ENCODE measurements at regions not wholly inside any gene's neighbourhood (a gene's known extent, or its start where the extent isn't known, plus 50 kb on each side); places are given as distances from the start of the nearest gene placed in this dataset.

DNA sequence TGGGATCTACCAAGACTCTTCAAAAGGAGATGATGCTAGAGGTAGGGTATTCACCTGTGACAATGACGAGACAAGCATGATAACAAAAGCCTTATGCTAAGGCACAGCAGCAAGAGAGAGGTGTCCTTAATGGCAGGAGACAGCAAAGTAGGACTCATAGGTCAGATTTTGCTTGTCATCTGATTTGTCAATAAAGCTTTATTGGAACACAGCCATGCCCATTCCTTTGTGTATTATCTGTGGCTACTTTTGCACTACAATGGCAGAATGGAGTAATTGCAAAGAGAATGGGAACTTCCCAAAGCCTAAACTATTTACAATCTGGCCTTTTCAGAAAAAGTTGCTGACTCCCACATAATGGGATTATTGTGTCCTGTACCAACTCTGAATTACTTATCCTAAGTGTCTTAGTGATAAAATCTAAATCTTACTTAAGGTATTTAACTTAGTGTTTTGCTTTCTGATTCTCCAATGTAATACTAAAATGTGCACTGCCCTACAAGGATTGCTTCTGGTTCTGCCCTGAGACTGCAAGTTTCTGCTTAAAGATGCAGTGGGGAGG lies 221.6 kb downstream of the CDC5L start:
- no peaks in the 10 kb centered on the region for H3K9me3 Mint-ChIP-seq (ENCODE audit: unreplicated experiment)
- no peak overlapping the region for H3K4me3 Mint-ChIP-seq (ENCODE audit: unreplicated experiment)
- H3K4me1 Mint-ChIP-seq (ENCODE audit: insufficient read depth, unreplicated experiment), result no peaks in the 10 kb centered on the region
- TF ChIP-seq, protein P1, sequence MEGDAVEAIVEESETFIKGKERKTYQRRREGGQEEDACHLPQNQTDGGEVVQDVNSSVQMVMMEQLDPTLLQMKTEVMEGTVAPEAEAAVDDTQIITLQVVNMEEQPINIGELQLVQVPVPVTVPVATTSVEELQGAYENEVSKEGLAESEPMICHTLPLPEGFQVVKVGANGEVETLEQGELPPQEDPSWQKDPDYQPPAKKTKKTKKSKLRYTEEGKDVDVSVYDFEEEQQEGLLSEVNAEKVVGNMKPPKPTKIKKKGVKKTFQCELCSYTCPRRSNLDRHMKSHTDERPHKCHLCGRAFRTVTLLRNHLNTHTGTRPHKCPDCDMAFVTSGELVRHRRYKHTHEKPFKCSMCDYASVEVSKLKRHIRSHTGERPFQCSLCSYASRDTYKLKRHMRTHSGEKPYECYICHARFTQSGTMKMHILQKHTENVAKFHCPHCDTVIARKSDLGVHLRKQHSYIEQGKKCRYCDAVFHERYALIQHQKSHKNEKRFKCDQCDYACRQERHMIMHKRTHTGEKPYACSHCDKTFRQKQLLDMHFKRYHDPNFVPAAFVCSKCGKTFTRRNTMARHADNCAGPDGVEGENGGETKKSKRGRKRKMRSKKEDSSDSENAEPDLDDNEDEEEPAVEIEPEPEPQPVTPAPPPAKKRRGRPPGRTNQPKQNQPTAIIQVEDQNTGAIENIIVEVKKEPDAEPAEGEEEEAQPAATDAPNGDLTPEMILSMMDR (IDR thresholded peaks at IDR 0.05; ENCODE audit: unreplicated experiment), result no peak
- intact Hi-C loops (cut with micrococcal nuclease), result no loop called here
- H3K27me3 Mint-ChIP-seq (ENCODE audit: insufficient read depth, unreplicated experiment), result no peaks in the 10 kb centered on the region
- no TSS peak for BruUV-seq (replicated peaks)
- ChIA-PET CTCF (interaction anchor here (1.4 kb wide), 1 partner anchor 15 kb away, joined by 4 read pairs; no protein-coding TSS in a partner anchor), POLR2A (no interaction called here)
- H3K27ac Mint-ChIP-seq (ENCODE audit: low read depth, unreplicated experiment), result no peak overlapping the region
- no peak for DNase-seq (ENCODE audit: unreplicated experiment)
- H3K36me3 Mint-ChIP-seq (ENCODE audit: insufficient read depth, unreplicated experiment), result no peaks in the 10 kb centered on the region

DNA sequence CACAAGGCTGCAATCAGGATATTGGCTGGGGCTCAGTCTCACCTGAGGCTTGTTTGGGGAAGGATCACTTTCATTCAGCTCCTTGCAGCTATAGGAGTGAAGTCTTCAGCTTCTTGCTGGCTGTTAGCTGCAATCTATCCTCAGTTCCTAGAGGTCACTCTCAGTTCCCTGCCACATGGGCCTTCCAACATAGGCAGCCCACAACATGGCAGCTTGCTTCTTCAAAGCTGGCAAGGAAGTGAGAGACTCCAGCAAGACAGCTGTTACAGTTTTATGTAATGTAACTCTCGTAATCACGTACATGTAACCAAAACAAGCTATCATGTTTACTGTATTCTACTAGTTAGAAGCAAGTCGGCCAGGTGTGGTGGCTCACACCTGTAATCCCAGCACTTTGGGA lies 226.9 kb downstream of the CDC5L start:
- BruUV-seq (replicated peaks), result no TSS peak
- Mint-ChIP-seq H3K4me1 (ENCODE audit: insufficient read depth, unreplicated experiment) (no peaks in the 10 kb centered on the region), H3K4me3 (ENCODE audit: unreplicated experiment) (no peak overlapping the region), H3K27me3 (ENCODE audit: insufficient read depth, unreplicated experiment) (no peaks in the 10 kb centered on the region), H3K27ac (ENCODE audit: low read depth, unreplicated experiment) (no peak overlapping the region), H3K36me3 (ENCODE audit: insufficient read depth, unreplicated experiment) (no peaks in the 10 kb centered on the region), H3K9me3 (ENCODE audit: unreplicated experiment) (no peaks in the 10 kb centered on the region)
- ChIA-PET CTCF (interaction anchor here (2.8 kb wide), 1 partner anchor 15 kb away, joined by 21 read pairs; no protein-coding TSS in a partner anchor), POLR2A (no interaction called here)
- intact Hi-C loops (cut with micrococcal nuclease), result no loop called here
- no peak for DNase-seq (ENCODE audit: unreplicated experiment)
- TF ChIP-seq, protein P1 (IDR thresholded peaks at IDR 0.05; ENCODE audit: unreplicated experiment), result no peak

DNA sequence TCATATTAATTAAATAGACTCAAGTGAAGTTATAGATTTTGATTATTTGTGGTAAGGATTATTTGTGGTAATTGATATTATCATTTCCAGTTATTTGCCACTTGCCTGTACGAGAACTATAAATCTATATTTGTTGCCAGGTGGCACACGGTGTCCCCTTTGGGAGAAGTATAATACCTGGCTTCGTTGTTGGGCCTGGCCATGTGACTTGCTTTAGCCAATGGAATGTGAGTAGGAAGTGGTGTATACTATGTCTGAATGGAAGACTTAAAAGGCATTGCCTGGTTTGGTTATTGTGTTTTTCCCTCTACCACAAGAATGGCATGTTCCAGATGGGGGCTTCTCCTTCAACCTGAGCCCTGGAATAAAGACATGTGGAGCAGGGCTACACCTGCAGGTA lies 228.1 kb downstream of the CDC5L start:
- H3K4me3 Mint-ChIP-seq (ENCODE audit: unreplicated experiment), result no peak overlapping the region

DNA sequence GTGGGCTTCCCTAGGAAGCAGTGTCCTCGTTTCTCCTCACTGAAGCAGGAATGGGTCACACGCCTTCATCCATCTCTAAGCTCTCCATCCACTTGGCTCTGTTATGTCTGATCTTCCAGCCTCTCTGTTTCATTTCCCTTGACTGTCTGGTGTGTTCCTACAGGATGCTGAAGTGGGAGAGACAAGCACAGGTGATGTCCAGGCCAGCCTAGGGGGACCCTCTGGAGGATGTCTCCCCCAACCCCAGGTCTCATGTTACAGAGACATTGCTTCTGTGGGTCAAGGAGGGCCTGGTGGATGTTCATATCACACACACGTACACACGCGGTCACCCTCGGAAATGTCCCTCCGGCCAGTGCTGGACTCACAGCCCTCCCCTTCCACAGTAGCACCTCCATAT lies 229.9 kb downstream of the CDC5L start:
- no peaks in the 10 kb centered on the region for H3K9me3 Mint-ChIP-seq (ENCODE audit: unreplicated experiment)
- H3K4me1 Mint-ChIP-seq (ENCODE audit: insufficient read depth, unreplicated experiment), result no peaks in the 10 kb centered on the region
- no TSS peak for BruUV-seq (replicated peaks)
- TF ChIP-seq, protein P1 (IDR thresholded peaks at IDR 0.05; ENCODE audit: unreplicated experiment), result no peak
- H3K36me3 Mint-ChIP-seq (ENCODE audit: insufficient read depth, unreplicated experiment), result no peaks in the 10 kb centered on the region
- no peak overlapping the region for H3K4me3 Mint-ChIP-seq (ENCODE audit: unreplicated experiment)
- CTCF ChIA-PET, result interaction anchor here (5.5 kb wide), 1 partner anchor 13 kb away, joined by 34 read pairs; no protein-coding TSS in a partner anchor
- H3K27me3 Mint-ChIP-seq (ENCODE audit: insufficient read depth, unreplicated experiment), result no peaks in the 10 kb centered on the region
- DNase-seq (ENCODE audit: unreplicated experiment), result no peak
- intact Hi-C loops (cut with micrococcal nuclease), result no loop called here
- POLR2A ChIA-PET, result no interaction called here
- H3K27ac Mint-ChIP-seq (ENCODE audit: low read depth, unreplicated experiment), result no peak overlapping the region

More for the DNA sequence above, 228.1 kb downstream of the CDC5L start:
- H3K27me3 Mint-ChIP-seq (ENCODE audit: insufficient read depth, unreplicated experiment), result no peaks in the 10 kb centered on the region
- intact Hi-C loops (cut with micrococcal nuclease), result no loop called here
- ChIA-PET CTCF (interaction anchor here (5.5 kb wide), 1 partner anchor 15 kb away, joined by 34 read pairs; no protein-coding TSS in a partner anchor), POLR2A (no interaction called here)
- H3K36me3 Mint-ChIP-seq (ENCODE audit: insufficient read depth, unreplicated experiment), result no peaks in the 10 kb centered on the region
- no peak for DNase-seq (ENCODE audit: unreplicated experiment)
- TF ChIP-seq, protein P1 (IDR thresholded peaks at IDR 0.05; ENCODE audit: unreplicated experiment), result no peak
- H3K4me1 Mint-ChIP-seq (ENCODE audit: insufficient read depth, unreplicated experiment), result no peaks in the 10 kb centered on the region
- no peaks in the 10 kb centered on the region for H3K9me3 Mint-ChIP-seq (ENCODE audit: unreplicated experiment)
- no TSS peak for BruUV-seq (replicated peaks)
- no peak overlapping the region for H3K27ac Mint-ChIP-seq (ENCODE audit: low read depth, unreplicated experiment)

All from MCF 10A (cell line).